Osteoblast (primary cell): ENCODE measurements at regions not wholly inside any gene's neighbourhood (a gene's known extent, or its start where the extent isn't known, plus 50 kb on each side); places are given as distances from the start of the nearest gene placed in this dataset.
"Not testable (repeated sequence)": the region's sequence is repeated elsewhere in the genome, so short reads cannot be mapped to it uniquely, and the experiment has no call there.

ENCODE experiments used
- DNase-seq: peaks from one replicate; pipeline ENCODE4 v3.0.0; 2011; ENCODE audit warnings: low spot score, mixed read lengths; ENCODE audit not compliant: insufficient read length; ENCODE audit errors: missing footprints
- H2AFZ ChIP-seq: 2 replicates; pipeline ENCODE4 v1.6.0; 2011; ENCODE audit warnings: mild to moderate bottlenecking, low read length
- H3K27ac ChIP-seq: 2 replicates; pipeline ENCODE4 v1.5.1; 2011; ENCODE audit warnings: mild to moderate bottlenecking, low read depth, low read length, moderate library complexity
- H3K27me3 ChIP-seq: 2 replicates; pipeline ENCODE4 v1.6.0; 2012; ENCODE audit warnings: mild to moderate bottlenecking, control low read depth, inconsistent platforms, low read length, moderate library complexity; ENCODE audit not compliant: insufficient read depth
- H3K36me3 ChIP-seq: 2 replicates; pipeline ENCODE4 v1.5.1; 2011; ENCODE audit warnings: mild to moderate bottlenecking, low read length, control low read depth, moderate library complexity; ENCODE audit not compliant: insufficient read depth
- H3K4me1 ChIP-seq: 2 replicates; pipeline ENCODE4 v1.5.1; 2011; ENCODE audit warnings: mild to moderate bottlenecking, low read length, control low read depth, moderate library complexity; ENCODE audit not compliant: insufficient read depth
- H3K4me2 ChIP-seq: 2 replicates; pipeline ENCODE4 v1.6.0; 2011; ENCODE audit warnings: mild to moderate bottlenecking, low read length; ENCODE audit not compliant: insufficient read depth
- H3K4me3 ChIP-seq: fragments of 200-600 bp; sonication (generic); 3 replicates; pipeline ENCODE4 v1.5.1; 2012; ENCODE audit warnings: mild to moderate bottlenecking, low read length, inconsistent platforms; ENCODE audit not compliant: insufficient read depth
- H3K79me2 ChIP-seq: 2 replicates; pipeline ENCODE4 v1.6.0; 2012; ENCODE audit warnings: mild to moderate bottlenecking, low read length, control low read depth, inconsistent platforms; ENCODE audit not compliant: insufficient read depth
- H3K9me3 ChIP-seq: 2 replicates; pipeline ENCODE4 v1.5.1; 2011; ENCODE audit warnings: low read depth, low read length, control low read depth
- H4K20me1 ChIP-seq: 2 replicates; pipeline ENCODE4 v1.6.0; 2012; ENCODE audit warnings: mild to moderate bottlenecking, low read length, control low read depth; ENCODE audit not compliant: insufficient read depth
- TF ChIP-seq, protein P1 (sequence below): IDR thresholded peaks from 2 replicates; pipeline ENCODE4 v1.5.1; 2011; ENCODE audit warnings: mild to moderate bottlenecking, low read depth, low read length, moderate library complexity; ENCODE audit errors: extremely low read depth

DNA sequence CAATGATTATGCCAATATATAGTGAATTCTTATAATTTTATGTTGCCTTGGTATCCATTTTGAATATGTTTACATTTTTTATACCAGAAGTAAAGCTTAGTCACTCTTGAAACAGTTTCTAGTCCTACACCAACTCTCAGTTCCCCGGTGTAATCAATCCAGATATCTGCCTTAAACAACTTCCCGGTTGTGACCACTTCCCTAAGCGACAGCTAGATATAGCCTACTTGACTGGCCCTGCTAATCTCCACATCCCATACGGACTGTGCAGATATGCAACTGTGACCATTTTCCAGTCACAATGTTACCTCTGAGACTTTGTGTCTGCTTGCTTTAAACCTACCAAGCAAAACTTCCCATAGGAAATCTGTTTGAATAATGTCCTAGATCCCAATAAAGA lies 1551.5 kb upstream of the SEL1L start:
- H3K4me2 ChIP-seq, result no peak overlapping the region
- H3K79me2 ChIP-seq, result no peaks in the 10 kb centered on the region
- no peak overlapping the region for H3K4me3 ChIP-seq
- TF ChIP-seq, protein P1, sequence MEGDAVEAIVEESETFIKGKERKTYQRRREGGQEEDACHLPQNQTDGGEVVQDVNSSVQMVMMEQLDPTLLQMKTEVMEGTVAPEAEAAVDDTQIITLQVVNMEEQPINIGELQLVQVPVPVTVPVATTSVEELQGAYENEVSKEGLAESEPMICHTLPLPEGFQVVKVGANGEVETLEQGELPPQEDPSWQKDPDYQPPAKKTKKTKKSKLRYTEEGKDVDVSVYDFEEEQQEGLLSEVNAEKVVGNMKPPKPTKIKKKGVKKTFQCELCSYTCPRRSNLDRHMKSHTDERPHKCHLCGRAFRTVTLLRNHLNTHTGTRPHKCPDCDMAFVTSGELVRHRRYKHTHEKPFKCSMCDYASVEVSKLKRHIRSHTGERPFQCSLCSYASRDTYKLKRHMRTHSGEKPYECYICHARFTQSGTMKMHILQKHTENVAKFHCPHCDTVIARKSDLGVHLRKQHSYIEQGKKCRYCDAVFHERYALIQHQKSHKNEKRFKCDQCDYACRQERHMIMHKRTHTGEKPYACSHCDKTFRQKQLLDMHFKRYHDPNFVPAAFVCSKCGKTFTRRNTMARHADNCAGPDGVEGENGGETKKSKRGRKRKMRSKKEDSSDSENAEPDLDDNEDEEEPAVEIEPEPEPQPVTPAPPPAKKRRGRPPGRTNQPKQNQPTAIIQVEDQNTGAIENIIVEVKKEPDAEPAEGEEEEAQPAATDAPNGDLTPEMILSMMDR, result no peak
- peaks cover 2% of the 10 kb centered on the region for H3K9me3 ChIP-seq
- no peak for DNase-seq
- H3K36me3 ChIP-seq, result no peaks in the 10 kb centered on the region
- H4K20me1 ChIP-seq, result no peaks in the 10 kb centered on the region
- no peaks in the 10 kb centered on the region for H3K27me3 ChIP-seq
- no peaks in the 10 kb centered on the region for H3K4me1 ChIP-seq
- no peak overlapping the region for H2AFZ ChIP-seq
- no peak overlapping the region for H3K27ac ChIP-seq

DNA sequence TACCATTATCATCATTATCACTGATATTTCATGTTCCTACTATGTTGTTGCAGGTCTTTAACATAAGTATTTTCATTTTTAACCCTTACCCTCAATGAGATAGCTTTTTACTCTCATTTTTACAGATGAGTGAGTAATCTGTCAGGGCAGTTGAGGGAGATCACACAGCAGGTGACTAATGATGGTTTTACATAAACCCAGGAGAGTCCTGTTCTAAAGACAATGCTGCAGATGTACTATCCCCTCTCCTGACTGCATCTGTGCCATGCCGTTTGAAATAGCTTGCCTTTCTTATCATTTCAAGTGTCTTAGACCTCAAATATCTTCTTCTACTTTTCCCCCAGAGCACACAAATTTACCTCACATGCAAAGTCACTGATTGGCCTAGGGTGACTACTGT lies 1552.1 kb upstream of the SEL1L start:
- Histone ChIP-seq H3K27ac (no peak overlapping the region), H3K4me2 (no peak overlapping the region), H4K20me1 (no peaks in the 10 kb centered on the region), H3K9me3 (peaks cover 2% of the 10 kb centered on the region), H3K27me3 (no peaks in the 10 kb centered on the region), H2AFZ (no peak overlapping the region), H3K4me1 (no peaks in the 10 kb centered on the region), H3K4me3 (no peak overlapping the region), H3K36me3 (no peaks in the 10 kb centered on the region), H3K79me2 (no peaks in the 10 kb centered on the region)
- TF ChIP-seq, protein P1, result no peak
- no peak for DNase-seq

DNA sequence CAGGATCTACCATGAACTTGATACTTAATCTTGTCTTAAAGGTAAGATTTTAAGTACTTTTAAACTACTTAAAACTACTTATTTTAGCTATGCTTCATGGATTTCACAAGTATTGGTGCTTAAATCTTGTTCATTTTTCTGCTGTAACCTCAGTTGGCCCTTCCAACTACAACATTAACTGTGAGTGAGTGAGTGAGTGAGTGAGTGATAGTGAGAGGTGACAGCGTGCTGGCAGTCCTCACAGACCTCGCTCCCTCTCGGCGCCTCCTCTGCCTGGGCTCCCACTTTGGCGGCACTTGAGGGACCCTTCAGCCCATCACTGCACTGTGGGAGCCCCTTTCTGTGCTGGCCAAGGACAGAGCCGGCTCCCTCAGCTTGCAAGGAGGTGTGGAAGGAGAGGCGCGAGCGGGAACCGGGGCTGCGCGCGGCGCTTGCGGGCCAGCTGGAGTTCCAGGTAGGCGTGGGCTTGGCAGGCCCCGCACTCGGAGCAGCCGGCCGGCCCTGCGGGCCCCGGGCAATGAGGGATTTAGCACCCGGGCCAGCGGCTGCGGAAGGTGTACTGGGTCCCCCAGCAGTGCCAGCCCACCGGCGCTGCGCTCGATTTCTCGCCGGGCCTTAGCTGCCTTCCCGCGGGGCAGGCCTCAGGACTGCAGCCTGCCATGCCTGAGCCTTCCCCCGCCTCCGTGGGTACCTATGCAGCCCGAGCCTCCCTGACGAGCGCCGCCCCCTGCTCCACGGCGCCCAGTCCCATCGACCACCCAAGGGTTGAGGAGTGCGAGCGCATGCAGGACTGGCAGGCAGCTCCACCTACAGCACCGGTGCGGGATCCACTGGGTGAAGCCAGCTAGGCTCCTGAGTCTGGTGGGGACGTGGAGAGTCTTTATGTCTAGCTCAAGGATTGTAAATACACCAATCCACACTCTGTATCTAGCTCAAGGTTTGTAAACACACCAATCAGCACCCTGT lies 1558.6 kb upstream of the SEL1L start:
- not testable (repeated sequence) for H3K36me3 ChIP-seq, H2AFZ ChIP-seq, H4K20me1 ChIP-seq, H3K4me1 ChIP-seq, H3K9me3 ChIP-seq, H3K27ac ChIP-seq, H3K4me2 ChIP-seq, H3K79me2 ChIP-seq, H3K27me3 ChIP-seq, H3K4me3 ChIP-seq, DNase-seq

DNA sequence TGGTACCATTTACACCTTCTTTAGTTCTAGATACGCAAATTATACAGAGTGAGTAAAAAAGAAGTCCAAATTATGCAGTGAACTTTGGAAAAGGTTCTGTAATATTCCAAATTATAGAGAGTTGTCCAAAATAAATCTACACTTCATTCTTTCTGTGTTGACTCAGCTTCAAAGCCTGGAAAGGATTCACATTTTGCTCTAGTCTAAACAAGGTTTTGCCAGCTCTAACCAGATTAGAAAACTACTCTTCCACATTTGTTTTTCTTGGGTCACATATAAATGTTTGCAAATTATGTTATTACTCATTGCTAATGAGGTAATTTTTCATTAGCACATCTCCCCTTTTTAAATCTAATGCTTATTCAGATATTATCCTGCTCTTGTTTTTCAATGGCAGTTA lies 1562.4 kb upstream of the SEL1L start:
- no peaks in the 10 kb centered on the region for H3K9me3 ChIP-seq
- no peak overlapping the region for H3K4me3 ChIP-seq
- H3K27ac ChIP-seq, result no peak overlapping the region
- TF ChIP-seq, protein P1, result no peak
- no peak overlapping the region for H3K4me2 ChIP-seq
- no peaks in the 10 kb centered on the region for H3K36me3 ChIP-seq
- no peaks in the 10 kb centered on the region for H4K20me1 ChIP-seq
- H3K27me3 ChIP-seq, result no peaks in the 10 kb centered on the region
- no peak overlapping the region for H2AFZ ChIP-seq
- no peaks in the 10 kb centered on the region for H3K79me2 ChIP-seq
- H3K4me1 ChIP-seq, result no peaks in the 10 kb centered on the region
- DNase-seq, result peak; percentile 38
